ENCODE measurements at regions not wholly inside any gene's neighbourhood (a gene's known extent, or its start where the extent isn't known, plus 50 kb on each side); places are given as distances from the start of the nearest gene placed in this dataset.
"Not testable (repeated sequence)": the region's sequence is repeated elsewhere in the genome, so short reads cannot be mapped to it uniquely, and the experiment has no call there.

DNA sequence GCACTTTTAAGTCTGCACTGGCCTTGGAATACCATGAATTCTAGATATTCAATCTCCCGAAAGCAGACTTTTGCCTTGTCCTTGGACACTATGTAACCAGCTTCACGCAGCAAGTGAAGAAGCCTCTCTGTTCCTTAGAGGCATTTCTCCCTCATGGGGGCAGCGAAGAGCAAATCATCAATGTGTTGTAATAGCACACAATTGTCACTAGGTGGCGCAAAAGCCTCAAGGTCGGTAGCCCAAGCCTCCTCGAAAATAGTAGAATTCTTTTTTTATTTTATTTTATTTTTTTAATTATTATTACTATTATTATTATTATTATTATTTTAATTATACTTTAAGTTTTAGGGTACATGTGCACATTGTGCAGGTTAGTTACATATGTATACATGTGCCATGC is 100.8 kb downstream of the ALG10 start:
- H3K9me3 ChIP-seq, H3K4me3 ChIP-seq, DNase-seq, H3K4me1 ChIP-seq, H3K36me3 ChIP-seq, H3K27me3 ChIP-seq, H3K27ac ChIP-seq: not testable (repeated sequence)
- intact Hi-C loops (cut with DNase I) = loop anchor here in 1 of 2 donors (5.0 kb wide), 1 partner anchor 89 kb away; no protein-coding TSS in a partner anchor
- ATAC-seq = peak; percentile 76
- TF ChIP-seq, protein P1, sequence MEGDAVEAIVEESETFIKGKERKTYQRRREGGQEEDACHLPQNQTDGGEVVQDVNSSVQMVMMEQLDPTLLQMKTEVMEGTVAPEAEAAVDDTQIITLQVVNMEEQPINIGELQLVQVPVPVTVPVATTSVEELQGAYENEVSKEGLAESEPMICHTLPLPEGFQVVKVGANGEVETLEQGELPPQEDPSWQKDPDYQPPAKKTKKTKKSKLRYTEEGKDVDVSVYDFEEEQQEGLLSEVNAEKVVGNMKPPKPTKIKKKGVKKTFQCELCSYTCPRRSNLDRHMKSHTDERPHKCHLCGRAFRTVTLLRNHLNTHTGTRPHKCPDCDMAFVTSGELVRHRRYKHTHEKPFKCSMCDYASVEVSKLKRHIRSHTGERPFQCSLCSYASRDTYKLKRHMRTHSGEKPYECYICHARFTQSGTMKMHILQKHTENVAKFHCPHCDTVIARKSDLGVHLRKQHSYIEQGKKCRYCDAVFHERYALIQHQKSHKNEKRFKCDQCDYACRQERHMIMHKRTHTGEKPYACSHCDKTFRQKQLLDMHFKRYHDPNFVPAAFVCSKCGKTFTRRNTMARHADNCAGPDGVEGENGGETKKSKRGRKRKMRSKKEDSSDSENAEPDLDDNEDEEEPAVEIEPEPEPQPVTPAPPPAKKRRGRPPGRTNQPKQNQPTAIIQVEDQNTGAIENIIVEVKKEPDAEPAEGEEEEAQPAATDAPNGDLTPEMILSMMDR (IDR thresholded peaks at IDR 0.05) = peak; percentile 89

DNA sequence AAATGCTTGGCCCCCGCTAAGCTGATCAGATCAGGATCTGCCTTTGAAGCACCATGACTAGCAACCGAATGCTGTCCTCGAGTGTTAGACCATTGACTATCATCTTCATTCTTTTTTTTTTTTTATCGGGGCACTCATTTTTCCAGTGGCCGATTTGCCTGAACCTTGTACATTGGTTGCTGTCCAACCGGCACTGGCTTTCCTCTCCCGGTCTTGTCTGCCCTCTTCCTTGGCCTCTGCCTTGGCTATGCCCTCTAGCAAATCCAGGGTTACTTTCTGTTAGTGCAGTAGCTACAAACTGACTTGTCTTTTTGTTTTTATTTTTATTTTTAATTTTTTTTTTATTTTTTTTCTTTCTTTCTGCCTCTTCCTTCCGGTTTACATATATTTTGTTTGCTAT is 102.3 kb downstream of the ALG10 start:
- ATAC-seq (no peak), DNase-seq (no peak)
- TF ChIP-seq, protein P1 (IDR thresholded peaks at IDR 0.05) = no peak
- H3K4me1 ChIP-seq = peaks cover 0 to 5% of the 10 kb centered on the region in 2 donors
- no peak overlapping the region for H3K27ac ChIP-seq
- intact Hi-C loops (cut with DNase I) = loop anchor here in 1 of 2 donors (5.0 kb wide), 1 partner anchor 88 kb away; no protein-coding TSS in a partner anchor
- H3K36me3 ChIP-seq = no peaks in the 10 kb centered on the region
- no peaks in the 10 kb centered on the region for H3K9me3 ChIP-seq
- H3K27me3 ChIP-seq = no peaks in the 10 kb centered on the region
- no peak overlapping the region for H3K4me3 ChIP-seq

DNA sequence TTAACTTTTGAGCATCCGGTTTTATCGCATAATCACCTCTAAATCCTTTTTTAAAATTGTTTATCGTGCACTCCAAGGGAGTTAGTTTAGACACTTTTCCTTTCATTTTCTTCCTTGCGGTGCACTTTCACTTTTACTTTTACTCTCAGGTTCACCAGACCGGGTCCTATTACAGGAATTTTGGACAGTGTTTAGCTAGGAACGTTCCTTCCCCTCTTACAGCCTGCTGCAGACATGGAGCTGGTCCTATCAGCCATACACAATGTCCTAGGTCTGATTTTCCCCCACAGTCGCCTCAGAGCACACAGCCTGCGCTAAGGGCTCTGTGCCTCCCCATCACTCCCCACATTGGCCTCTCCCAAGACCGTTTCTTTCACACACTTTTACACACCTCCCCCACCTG is 103.9 kb downstream of the ALG10 start:
- Histone ChIP-seq H3K27me3 (no peaks in the 10 kb centered on the region), H3K9me3 (no peaks in the 10 kb centered on the region), H3K27ac (no peak overlapping the region), H3K4me3 (peak overlapping the region in 1 of 2 donors; percentile 13), H3K4me1 (peaks cover 0 to 5% of the 10 kb centered on the region in 2 donors), H3K36me3 (no peaks in the 10 kb centered on the region)
- intact Hi-C loops (cut with DNase I) = no loop called here
- ATAC-seq (no peak), DNase-seq (no peak)
- TF ChIP-seq, protein P1 (IDR thresholded peaks at IDR 0.05) = no peak

DNA sequence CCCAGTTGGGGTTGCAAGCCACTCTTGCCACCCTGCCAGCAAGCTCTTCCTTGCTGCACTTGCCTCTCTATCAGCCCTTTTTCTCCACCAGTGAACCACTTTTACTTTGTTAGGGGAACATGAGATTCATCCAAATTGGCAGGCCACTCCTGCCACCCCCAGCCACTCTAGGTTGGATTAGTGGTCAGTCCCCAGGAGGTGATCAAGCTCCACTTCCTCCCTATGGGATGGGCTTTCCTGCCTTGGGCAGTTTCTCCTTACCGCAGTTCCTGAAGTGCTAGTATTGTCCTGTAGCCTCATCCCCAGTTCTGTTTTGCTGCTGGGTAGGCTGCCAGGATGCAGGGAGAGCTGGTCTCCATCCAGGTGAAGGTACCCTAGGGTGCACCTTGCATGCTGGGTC is 104.5 kb downstream of the ALG10 start:
- Histone ChIP-seq H3K27me3 (no peaks in the 10 kb centered on the region), H3K4me3 (no peak overlapping the region), H3K9me3 (no peaks in the 10 kb centered on the region), H3K36me3 (no peaks in the 10 kb centered on the region), H3K4me1 (peaks cover 0 to 5% of the 10 kb centered on the region in 2 donors), H3K27ac (no peak overlapping the region)
- intact Hi-C loops (cut with DNase I) = no loop called here
- DNase-seq (no peak), ATAC-seq (no peak)
- TF ChIP-seq, protein P1 (IDR thresholded peaks at IDR 0.05) = no peak

DNA sequence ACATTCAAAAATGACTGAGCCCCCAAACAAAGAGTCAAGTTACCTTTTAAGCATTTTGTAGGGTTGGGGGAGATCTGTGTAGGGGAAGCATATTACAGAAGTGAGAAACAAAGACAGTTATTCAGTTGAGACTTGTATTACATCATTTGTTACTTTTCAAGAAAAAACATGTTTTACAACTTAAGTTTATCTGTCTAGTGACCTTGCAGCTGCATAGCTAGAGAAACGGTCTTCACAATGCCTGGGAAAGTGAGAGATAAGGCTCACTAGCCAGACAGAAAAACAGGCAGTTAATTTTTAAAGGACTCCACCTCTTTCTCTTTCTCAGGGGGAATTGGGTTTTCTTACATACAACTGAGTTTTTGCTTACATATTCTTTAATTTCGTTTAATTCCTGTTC is 105.1 kb downstream of the ALG10 start:
- H3K27ac ChIP-seq; H3K4me1 ChIP-seq; H3K27me3 ChIP-seq; H3K36me3 ChIP-seq; H3K9me3 ChIP-seq; H3K4me3 ChIP-seq; intact Hi-C loops (cut with DNase I); DNase-seq; ATAC-seq: not testable (repeated sequence)

DNA sequence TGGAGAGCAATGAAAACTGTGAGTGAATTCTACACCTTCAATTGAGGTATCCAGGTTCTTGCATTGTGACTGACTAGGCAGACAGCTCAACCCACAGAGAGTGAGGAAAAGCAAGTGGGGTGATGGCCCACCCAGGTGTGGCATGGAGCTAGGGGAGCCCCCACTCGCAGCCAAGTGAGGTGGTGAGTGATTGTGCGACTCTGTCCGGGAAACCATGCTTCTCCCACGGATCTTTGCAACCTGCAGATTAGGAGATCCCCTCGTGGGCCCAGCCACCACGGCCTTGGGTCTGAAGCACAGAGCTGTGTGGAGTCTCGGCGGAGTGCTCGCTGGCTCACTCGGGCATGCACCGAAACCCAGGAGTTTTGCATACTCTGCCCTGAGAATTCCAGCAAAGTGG is 120.1 kb downstream of the ALG10 start:
- Histone ChIP-seq H3K4me3 (no peak overlapping the region), H3K36me3 (no peaks in the 10 kb centered on the region), H3K27ac (no peak overlapping the region), H3K27me3 (no peaks in the 10 kb centered on the region), H3K9me3 (peaks cover 0 to 3% of the 10 kb centered on the region in 2 donors), H3K4me1 (no peaks in the 10 kb centered on the region)
- TF ChIP-seq, protein P1 (IDR thresholded peaks at IDR 0.05) = no peak
- ATAC-seq (no peak), DNase-seq (peak in 1 of 4 donors; percentile 68)
- intact Hi-C loops (cut with DNase I) = no loop called here
